Hematopoietic multipotent progenitor cell treated with erythropoietin and hydrocortisone succinate and interleukin-3 and kit ligand, for 17 days (in vitro differentiated cells): ENCODE measurements at regions not wholly inside any gene's neighbourhood (a gene's known extent, or its start where the extent isn't known, plus 50 kb on each side); places are given as distances from the start of the nearest gene placed in this dataset.
"Not testable (repeated sequence)": the region's sequence is repeated elsewhere in the genome, so short reads cannot be mapped to it uniquely, and the experiment has no call there.

Source experiments
- DNase-seq: peaks from one replicate; pipeline ENCODE4 v3.0.0-alpha.2; 2015; ENCODE audit warnings: low spot score

DNA sequence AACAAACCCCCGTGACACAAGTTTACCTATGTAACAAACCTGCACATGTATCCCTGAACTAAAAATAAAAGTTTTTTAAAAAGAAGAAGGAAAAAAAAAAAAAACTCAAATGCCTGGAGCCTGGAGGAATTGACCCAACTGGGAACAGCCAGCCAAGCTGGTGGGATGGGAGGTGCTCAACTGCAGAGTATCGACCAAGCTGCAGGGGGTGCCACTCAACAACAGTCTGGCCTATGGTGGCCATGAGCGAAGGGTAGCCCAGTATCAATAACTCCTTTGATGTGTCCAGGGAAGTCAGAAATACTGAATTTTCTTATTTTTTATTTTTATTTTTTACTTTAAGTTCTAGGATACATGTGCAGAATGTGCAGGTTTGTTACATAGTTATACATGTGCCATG lies 310.3 kb upstream of the DLGAP1 start:
- no peak for DNase-seq

DNA sequence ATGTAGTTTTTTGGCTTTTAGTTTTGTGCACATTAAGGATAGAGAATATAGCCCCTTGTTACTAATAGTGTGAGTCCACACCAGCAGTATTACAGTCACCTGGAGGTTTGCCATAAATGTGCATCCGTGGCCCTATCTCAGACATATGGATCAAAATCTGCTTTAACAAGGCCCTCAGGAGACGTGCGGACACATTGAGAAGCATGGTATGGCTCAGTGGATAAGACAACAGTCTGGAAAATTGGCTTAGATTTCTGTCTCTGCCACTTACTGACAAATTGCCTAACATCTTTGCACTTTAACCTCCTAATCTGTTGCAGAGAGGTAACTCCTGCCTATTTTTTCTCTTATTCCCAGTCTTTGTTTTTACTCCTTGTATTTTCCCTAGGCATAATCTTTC lies 307.2 kb upstream of the DLGAP1 start:
- no peak for DNase-seq

DNA sequence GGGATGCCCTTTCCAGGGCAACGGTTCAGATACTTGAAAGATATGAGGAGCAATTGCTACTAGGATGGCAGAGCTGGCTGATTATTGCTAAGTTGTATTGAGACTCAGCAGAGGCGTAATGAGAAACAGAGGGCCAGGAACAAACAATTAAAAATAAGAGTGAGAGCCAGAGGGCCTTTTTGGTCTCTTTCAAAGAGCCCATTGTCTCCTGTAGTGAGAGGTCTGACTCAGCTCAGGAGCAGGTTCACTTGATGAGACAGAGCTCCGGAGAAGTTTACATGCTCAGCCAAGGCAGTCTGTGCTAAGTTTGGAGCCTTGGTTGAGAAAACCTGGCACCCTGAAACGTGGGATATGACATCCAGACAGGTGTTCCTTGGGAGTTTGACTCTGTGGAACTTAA lies 303.9 kb upstream of the DLGAP1 start:
- no peak for DNase-seq

DNA sequence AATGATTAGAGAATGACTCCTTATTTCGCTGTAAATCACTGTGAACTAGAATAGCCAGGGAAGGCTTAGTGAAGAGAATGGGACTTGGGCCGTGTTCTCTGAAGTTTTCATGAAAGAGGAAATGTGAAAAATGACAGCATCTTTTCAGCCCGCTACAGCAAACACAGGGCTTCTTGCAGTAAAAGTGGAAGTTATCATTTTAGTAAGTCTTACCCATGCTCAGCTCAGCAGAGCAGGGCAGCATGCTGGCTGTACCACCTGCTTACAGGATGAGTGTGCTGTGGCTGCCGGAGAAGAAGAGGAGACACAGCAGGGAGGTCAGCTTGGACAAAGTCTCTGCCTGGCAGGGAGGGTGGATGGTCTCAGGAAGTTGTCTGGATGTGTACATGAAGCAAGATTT lies 300.7 kb upstream of the DLGAP1 start:
- DNase-seq = no peak

DNA sequence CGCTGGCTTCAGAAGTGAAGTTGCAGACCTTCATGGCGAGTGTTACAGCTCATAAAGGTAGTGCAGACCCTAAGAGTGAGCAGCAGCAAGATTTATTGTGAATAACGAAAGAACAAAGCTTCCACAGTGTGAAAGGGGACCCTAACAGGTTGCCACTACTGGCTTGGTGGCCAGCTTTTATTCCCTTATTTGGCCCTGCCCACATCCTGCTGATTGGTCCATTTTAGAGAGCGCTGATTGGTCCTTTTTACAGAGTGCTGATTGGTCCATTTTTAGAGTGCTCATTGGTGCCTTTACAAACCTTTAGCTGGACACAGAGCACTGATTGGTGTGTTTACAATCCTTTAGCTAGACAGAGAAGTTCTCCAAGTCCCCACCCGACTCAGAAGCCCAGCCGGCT lies 298.0 kb upstream of the DLGAP1 start:
- DNase-seq = not testable (repeated sequence)

DNA sequence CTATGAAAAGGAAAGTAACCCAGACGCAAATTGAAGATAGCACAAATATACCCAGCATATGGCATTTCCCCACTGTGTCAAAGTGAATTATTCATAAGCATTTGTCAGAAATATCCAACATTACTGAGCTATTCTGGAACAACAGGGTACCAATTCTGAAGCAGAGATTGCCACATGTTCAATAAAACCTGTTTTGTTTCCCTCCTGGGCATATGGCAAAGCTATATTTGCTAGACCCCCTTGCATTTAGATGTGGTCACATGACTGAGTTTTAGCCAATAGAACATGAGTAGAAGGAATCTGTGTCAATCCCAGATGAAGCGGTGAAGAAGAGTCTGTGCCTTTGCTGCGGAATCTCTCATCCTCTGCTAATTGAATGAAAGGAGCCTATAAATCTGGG lies 296.4 kb upstream of the DLGAP1 start:
- DNase-seq = no peak

DNA sequence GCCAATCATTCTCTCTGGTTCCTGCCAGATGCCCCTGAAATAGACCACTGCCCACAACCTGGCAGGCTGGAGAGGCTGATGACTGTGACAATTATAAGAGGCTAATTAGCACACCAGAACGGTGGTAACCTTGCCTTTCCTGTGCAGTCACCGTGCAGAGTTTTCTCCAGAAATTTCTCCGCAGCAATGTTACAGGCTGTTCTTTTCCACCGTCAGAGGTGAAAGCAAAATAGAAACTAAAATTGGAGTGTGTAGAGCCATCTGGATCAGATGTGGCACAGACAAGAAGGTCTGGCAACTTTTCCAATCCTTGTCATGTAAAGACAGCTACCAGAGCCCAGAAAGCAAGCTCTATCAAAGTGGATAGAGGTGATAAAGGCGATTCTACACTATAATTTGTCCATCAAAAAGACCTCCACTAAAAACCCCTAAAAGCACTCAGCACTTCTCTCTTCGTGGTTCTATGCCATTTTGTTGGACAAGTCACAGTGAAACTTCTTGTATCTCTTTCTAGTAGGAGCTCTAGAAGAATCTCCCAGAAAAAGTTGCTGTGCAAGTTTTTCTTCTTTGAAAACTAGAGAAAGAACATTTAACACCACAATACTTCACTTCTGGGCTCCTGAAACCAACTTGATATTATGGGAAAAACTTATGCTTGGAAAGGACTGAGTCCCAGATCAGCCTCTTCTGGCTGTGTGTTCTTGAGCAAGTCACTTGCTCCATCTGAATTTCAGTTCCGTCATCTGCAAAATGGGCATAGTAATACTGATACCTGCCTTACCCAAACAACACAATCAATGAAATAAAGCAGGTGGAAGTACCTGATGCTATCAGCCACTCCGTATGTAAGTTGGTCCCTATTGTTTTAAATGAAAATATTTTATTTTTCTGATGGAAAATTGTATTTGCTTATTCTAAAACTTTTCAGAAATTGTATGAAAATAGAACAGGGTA lies 295.6 kb upstream of the DLGAP1 start:
- no peak for DNase-seq

DNA sequence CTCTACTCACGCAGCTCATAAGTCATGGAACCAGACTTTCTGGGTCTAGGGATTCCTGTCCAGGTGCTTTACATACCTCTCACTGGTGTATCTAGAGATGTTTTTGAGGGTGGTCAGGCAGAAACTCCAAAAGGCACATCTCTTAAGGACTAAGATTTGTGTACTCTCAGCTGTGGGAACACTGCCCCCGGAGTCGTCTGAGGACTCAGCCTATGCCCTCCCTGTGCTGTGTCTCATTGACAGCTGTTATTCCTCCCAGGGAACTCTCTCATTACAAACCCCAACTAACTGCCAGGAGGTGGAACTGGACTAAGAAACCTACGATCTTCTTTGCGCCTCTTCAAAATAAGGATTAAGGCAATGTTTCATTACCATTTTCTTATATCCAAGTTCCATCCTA lies 293.9 kb upstream of the DLGAP1 start:
- no peak for DNase-seq

DNA sequence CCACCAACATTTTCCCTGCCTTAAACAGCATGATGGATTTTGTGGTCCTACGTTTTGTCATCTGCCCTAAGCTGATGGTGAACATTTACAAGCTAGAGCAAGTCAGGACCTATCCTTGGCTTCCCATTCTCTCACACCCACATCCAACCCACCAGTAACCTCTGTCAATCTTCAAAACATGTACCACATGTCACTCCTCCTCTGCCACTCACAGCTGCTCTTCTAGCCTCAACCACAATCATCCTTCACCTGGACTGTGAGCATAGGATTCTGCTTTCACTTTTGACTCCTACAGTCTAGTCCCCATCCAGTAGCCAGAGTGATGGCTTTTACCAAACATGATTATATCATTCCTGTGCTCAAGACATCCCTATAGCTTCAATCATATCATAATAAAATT lies 279.8 kb upstream of the DLGAP1 start:
- DNase-seq = no peak

DNA sequence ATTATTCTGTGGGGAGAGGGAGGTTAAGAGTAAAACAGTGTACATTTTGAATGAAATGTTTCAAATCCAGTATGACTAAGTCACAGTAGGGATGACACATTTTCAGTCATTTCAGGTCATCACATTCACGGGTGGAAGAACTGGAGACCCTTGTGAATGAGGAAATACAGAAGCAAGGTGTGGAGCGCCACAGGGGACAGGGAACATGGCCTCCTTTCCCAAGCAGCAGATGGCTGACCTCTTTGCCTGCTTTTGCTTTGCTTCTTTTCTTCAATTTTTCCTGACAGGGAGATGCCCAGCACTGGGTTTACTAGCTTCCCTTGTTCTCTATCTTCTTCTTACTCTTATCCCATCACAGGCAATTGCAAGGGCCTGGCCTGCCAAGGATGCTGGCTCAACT lies 278.9 kb upstream of the DLGAP1 start:
- no peak for DNase-seq

DNA sequence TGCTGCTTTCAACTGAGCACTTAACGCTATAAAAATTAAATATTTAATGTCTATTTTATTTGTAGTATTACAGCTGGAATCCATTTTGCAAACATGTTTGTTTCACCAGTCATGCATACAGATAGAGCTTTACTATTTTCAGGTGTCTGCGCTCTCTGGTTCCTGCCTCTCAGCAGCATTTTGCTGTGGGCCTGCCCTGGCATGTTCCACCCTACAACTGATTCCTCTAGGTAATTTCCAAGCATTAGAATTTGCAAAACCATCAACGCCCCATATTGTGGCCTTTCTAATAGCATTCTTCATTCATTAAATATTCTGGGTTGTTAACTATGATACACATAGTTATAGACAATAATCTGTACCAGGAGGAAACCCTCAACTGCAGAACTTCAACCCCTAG lies 266.4 kb upstream of the DLGAP1 start:
- DNase-seq = no peak

DNA sequence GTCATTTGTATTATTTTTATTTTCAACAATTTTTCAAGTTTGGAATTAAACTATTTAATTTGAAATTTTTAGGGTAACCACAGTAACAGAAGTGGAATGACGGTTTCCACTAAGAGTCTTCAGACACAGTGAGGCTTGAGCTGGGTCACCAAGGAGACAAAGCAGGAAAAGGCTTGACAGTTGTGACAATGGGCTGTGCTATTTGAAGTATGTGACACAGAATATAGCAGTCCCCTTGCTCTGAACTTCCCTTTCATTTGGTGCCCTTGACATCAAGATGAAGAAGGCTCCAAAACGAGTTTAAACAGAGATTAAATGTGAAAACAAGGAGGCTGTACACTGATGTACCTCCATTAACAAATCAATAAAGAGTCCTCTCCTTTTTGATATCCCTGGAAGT lies 265.4 kb upstream of the DLGAP1 start:
- no peak for DNase-seq

DNA sequence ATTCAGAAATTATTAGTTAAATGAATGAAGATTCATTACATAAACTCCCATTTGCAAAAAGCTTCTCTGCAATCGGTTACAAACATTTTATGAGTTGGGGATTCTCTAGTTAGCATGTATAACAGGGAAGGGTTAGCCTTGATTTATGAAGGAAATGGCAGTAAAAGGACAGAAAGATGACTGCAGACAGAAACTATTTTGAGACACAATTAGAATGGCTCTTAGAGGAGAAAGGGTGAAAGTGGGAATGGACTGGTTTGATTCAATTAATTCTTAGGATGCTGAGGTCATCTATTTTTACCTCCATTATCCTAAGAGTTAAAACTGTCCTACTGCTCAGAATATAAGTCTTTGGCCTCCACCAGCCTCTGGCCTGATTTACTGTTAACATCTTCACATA lies 250.8 kb upstream of the DLGAP1 start:
- no peak for DNase-seq

DNA sequence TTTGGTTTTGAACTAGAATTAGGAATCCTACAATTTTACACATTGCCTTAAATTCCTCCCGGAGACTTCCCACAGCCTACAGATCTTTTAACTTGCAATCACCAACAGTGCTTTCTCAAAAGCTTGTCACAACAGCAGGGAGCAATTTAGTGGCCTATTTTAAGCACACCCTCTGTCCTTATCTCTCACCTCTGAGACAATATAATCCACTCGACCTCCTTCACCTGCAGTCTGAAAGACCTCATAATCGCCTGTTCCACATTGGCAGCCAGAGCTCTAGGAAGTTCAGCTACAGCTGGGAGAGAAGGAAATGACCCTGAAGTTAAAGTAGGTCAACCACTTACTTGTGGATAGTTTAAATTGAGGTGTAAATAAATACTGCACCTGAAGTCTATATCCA lies 249.7 kb upstream of the DLGAP1 start:
- DNase-seq = no peak

DNA sequence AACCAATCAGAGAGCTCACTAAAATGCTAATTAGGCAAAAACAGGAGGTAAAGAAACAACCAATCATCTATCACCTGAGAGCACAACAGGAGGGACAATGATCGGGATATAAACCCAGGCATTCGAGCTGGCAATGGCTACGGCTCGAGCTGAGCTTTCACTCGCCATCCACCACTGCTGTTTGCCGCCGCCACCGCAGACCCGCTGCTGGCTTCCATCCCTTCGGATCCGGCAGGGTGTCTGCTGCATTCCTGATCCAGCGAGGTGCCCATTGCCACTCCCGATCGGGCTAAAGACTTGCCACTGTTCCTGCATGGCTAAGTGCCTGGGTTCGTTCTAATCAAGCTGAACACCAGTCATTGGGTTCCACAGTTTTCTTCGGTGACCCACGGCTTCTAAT lies 236.7 kb upstream of the DLGAP1 start:
- DNase-seq = no peak

DNA sequence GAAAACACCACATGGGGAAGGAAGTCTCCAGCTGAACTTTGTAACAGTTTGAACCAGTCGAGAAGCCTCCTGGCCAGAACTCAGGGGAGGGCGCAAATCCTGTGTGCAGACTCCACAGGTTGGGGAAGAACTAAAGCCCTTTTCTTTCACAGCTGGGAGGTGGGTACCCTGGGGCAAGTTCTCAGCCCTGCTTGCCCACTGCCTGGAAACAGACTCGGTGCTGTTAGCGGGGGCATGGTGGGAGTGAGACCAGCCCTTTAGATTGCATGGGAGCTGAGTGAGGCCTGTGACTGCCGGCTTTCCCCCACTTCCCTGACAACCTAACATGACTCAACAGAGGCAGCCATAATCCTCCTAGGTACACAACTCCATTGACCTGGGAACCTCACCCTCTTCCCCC lies 223.6 kb upstream of the DLGAP1 start:
- not testable (repeated sequence) for DNase-seq

DNA sequence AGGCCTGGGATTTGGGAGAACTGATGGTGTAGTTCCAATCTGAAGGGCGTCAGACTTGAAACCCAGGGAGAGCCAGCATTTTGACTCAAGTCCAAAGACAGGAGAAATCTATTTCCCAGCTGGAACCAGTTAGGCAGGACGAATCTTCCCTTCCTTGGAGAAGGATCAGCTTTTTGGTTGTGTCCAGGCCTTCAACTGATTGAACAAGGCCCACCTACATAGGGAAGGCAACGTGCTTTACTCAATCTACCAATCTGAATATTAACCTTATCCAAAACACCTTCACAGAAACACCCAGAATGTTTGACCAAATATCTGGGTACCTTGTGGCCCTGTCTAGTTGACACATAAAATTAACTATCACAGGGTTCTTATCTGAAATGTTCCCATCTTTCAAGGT lies 221.9 kb upstream of the DLGAP1 start:
- no peak for DNase-seq

DNA sequence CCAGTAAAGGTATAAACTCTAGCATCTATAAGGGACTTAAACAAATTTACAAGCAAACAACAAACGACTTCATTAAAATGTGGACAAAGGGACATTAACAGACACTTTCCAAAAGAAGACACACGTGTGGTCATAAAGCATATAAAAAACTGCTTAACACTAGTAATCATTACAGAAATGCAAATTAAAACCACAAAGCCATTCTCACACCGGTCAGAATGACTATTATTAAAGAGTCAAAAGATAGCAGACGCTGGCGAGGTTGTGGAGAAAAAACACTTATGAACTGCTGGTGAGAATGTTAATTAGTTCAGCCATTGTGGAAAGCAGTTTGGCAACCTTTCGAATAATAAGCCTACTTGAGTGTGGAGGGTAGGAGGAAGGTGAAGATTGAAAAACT lies 217.1 kb upstream of the DLGAP1 start:
- no peak for DNase-seq

DNA sequence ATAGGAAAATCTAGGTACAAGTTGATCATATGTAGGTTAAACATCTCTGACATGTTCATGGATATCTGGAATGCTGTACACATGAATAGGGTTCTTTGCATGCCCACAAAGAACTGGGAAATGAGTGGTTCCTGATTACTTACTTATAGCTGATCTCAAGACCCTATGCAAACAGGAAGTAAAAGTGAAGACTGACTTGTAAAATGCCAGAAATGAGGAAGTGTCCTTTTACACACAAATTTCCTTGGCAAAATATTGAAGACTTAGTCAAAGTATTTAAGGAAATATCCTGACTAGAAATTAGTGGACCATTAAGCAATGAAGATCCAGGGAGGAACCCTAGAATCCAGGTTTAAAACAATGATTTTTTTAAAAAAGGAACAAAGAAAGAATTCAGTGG lies 203.7 kb upstream of the DLGAP1 start:
- DNase-seq = no peak

DNA sequence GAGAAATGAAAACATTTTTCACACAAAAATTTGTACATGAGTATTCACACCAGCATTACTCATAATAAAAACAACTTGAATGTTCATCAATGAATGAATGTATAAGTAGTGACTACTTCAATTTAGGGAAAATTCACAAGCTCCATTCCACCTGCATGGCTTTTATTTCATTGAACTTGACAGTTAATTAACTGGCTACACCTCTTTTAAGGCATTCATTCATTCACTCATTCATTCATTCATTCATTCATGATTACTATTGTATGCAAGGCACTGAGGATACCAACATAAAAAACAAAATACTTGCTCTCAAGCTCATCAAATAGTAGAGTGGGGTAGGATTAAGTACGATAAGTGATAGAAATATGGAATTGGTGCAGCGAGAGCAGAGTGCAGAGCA lies 198.3 kb upstream of the DLGAP1 start:
- no peak for DNase-seq

DNA sequence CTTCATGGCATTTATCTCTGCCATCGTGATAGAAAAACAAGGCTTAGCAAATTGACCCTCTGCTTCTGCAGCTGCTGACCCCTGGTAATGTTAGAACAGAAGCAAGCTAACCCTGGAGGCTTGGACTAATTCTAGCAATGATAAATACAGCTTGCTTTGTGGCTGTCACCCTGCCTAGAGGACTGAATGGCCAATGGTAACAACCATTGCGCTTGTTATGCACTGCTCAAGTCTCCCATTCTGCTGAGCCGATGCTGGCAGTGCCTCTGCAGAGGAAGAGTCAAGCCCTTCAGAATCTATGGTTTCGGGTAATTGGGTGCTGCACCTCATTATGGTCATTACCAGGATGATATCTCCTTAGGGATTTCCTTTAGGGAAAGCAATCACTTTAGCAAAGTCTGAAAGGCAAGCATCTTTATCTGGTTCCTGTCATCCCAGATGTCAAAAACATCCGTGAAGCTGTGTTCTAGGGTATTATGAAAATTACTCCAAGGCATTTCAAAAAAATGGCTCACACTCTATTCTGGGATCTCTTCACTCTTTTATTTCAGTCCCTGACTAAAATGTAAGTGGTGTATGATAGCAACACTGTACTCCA lies 186.8 kb upstream of the DLGAP1 start:
- no peak for DNase-seq

DNA sequence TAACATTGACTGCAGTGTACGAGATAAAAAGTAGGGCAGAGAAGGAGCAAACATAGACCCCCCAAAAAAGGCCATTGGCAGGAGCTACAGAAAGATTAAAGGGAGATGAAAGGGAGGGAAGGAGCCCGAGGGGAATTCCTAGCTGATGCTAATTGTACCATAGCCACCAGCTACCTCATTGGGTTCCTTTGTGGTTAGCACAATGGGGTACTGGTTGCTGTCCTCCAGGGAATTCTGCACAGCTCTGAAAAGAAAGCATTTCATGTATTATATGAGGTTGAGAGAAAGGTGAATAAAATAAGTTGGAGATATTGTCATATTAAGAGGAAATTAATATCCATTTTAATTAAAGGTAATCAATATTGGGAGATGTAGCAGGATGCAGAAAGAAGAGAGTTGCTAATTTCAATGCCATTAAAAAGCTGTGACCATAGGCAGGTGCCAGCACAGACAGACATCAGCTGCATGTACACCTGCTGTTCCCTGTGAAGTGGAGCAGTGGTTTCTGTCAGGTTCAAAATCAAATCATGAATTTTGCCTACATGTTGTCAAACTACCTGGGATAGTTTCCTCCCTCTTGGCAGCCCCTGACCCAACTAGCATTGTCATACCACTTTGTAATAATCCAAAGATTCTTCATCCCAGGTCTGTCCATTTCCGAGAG lies 185.4 kb upstream of the DLGAP1 start:
- DNase-seq = no peak

DNA sequence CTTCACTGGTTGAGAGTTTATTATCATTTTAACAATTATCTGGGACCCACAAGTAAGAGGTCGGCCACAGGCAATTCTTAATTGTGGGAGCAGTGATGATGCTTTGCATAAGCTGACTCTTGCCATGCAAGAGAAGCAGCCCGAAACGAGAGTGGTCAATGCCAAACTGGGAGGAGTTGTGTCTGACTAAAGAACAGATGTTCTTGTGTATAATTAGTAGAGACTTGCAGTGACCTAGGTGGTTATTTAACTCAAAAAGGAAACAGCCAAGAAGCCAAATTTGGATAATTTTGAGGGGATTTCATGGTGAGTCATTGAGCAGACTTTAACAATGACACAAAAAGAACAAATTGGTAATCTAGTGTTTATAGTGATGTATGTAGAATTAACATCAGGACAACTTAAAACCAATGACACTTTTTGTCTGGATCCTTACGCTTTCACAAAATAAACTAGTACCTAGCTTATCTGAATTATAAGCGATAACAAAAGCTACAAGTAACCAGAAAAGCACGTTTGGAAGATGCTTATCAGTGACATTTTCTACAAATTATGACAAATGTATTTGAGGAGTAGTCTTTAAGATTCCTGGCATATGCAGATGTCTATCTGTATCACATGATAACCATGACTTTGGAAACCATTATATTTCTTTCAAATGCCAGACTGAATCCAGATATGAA lies 184.7 kb upstream of the DLGAP1 start:
- DNase-seq = no peak
